Tibial nerve (tissue), 3 donors: ENCODE measurements at regions not wholly inside any gene's neighbourhood (a gene's known extent, or its start where the extent isn't known, plus 50 kb on each side); places are given as distances from the start of the nearest gene placed in this dataset.

Experiments
- CTCF ChIP-seq, 5 experiments: fragments of 200-600 bp in 3 of 5; fragments of 450-650 bp in 2 of 5; sonication (generic) in 3 of 5; IDR thresholded peaks; one replicate each; pipeline ENCODE4 v1.5.1; 2016 to 2019; ENCODE audit warnings: antibody characterized with exemption in 5 of 5, mild to moderate bottlenecking in 3 of 5, moderate library complexity in 2 of 5
- POLR2A ChIP-seq, 2 donors: fragments of 450-650 bp; IDR thresholded peaks; one replicate each; pipeline ENCODE4 v1.6.1; 2017; ENCODE audit warnings: antibody characterized with exemption in 2 of 2, mild to moderate bottlenecking in 2 of 2, moderate library complexity in 2 of 2

GRCh38 chr1:98496256-98496995 lies 165.1 kb upstream of the SNX7 start:
- no peak for TF ChIP-seq POLR2A (IDR thresholded peaks at IDR 0.05)
- no peak for TF ChIP-seq CTCF (IDR thresholded peaks at IDR 0.05)
